K562 (cell line): ENCODE measurements at regions not wholly inside any gene's neighbourhood (a gene's known extent, or its start where the extent isn't known, plus 50 kb on each side); places are given as distances from the start of the nearest gene placed in this dataset.
A peak's percentile ranks its signal among the peaks of the same experiment; 100 is the strongest.

Experiments used
- ATAC-seq: fragments of 200-7000 bp; cut with Tn5 transposase; 3 replicates; pipeline ENCODE4 v1.9.1; 2020; ENCODE audit warnings: moderate library complexity
- BruUV-seq: library from RNA; stranded (reverse); fragments of 400-500 nt; replicated peaks from 2 replicates; lab custom pipeline; 2021; lab: Mats Ljungman, UMichigan
- CTCF ChIA-PET: fragments of 300-600 bp; formaldehyde crosslinking; extraction: SDS; loops from one replicate; lab custom pipeline; 2021; ENCODE audit warnings: low intra/inter-chr PET ratio; lab: Yijun Ruan, JAX
- POLR2A ChIA-PET: fragments of 300-600, 350-650 bp; sonication (Branson Sonifier 250); formaldehyde crosslinking; extraction: SDS; loops from one replicate; lab custom pipeline; 2021; ENCODE audit warnings: antibody characterized with exemption, inconsistent platforms; lab: Yijun Ruan, JAX
- DNase-seq, 4 experiments: peaks; one replicate each; pipeline versions ENCODE4 v3.0.0 to v3.0.0-alpha.2; 2011 to 2018; ENCODE audit warnings: low spot score in 3 of 4, mixed read lengths in 3 of 4; ENCODE audit errors: extremely low read depth in 1 of 4
- FAIRE-seq: peaks from 2 replicates; lab custom pipeline; 2011; peaks lifted over from hg19 to GRCh38; lab: Jason Lieb, UNC
- H2AFZ ChIP-seq: 2 replicates; pipeline ENCODE4 v1.6.0; 2011; ENCODE audit warnings: low read depth, low read length, control low read depth, inconsistent platforms
- H3K27ac ChIP-seq: fragments of 200-600 bp; 3 replicates; pipeline ENCODE4 v1.8.0; 2011; ENCODE audit warnings: low read depth, mild to moderate bottlenecking, control low read depth, inconsistent platforms, low read length, moderate library complexity, mixed read lengths; ENCODE audit errors: extremely low read depth
- H3K27me3 ChIP-seq, 2 experiments: fragments of 300-600 bp in 1 of 2; 2 replicates in 1 of 2; 3 replicates in 1 of 2; pipeline versions ENCODE4 v1.6.0 to v1.8.0; 2011; ENCODE audit warnings: inconsistent platforms in 2 of 2, low read length in 2 of 2, mild to moderate bottlenecking in 1 of 2, mixed read lengths in 1 of 2, moderate library complexity in 1 of 2; ENCODE audit not compliant: control insufficient read depth in 2 of 2, insufficient read depth in 2 of 2
- H3K36me3 ChIP-seq: fragments of 300-600 bp; 3 replicates; pipeline ENCODE4 v1.8.0; 2011; ENCODE audit warnings: mild to moderate bottlenecking, low read length, inconsistent platforms; ENCODE audit not compliant: control insufficient read depth, insufficient read depth
- H3K4me1 ChIP-seq, 2 experiments: fragments of 200-600 bp in 1 of 2; replicated peaks in 1 of 2; 2 replicates in 1 of 2; 3 replicates in 1 of 2; pipeline versions ENCODE4 v1.5.1 to v1.8.0; 2011; ENCODE audit warnings: inconsistent platforms in 2 of 2, low read length in 2 of 2, mild to moderate bottlenecking in 1 of 2, mixed read lengths in 1 of 2, moderate library complexity in 1 of 2; ENCODE audit not compliant: control insufficient read depth in 2 of 2, insufficient read depth in 2 of 2
- H3K4me2 ChIP-seq: 2 replicates; pipeline ENCODE4 v1.6.1; 2011; ENCODE audit warnings: low read length, control low read depth, inconsistent platforms, mixed read lengths; ENCODE audit not compliant: insufficient read depth
- H3K4me3 ChIP-seq: fragments of 200-600 bp; sonication (generic), shearing (Covaris generic); 2 replicates; pipeline ENCODE4 v1.5.1; 2016; ENCODE audit warnings: control low read depth, inconsistent platforms
- H3K79me2 ChIP-seq: fragments of 200-600 bp; 3 replicates; pipeline ENCODE4 v1.8.0; 2011; ENCODE audit warnings: low read length, inconsistent platforms; ENCODE audit not compliant: control insufficient read depth, insufficient read depth
- H3K9ac ChIP-seq, 2 experiments: 2 replicates each; pipeline versions ENCODE4 v1.6.0 to v1.6.1; 2011; ENCODE audit warnings: low read depth in 2 of 2, low read length in 2 of 2, control low read depth in 1 of 2, inconsistent platforms in 1 of 2, mild to moderate bottlenecking in 1 of 2, mixed read lengths in 1 of 2; ENCODE audit not compliant: insufficient read depth in 1 of 2
- H3K9me1 ChIP-seq: one replicate; pipeline ENCODE4 v1.6.0; 2011; ENCODE audit warnings: inconsistent platforms, mild to moderate bottlenecking, low read length, moderate library complexity; ENCODE audit not compliant: control insufficient read depth, insufficient read depth
- H3K9me3 ChIP-seq: replicated peaks from 2 replicates; pipeline ENCODE4 v1.5.1; 2011; ENCODE audit warnings: low read depth, low read length, inconsistent platforms; ENCODE audit not compliant: control insufficient read depth, insufficient read depth
- H4K20me1 ChIP-seq: replicated peaks from 2 replicates; pipeline ENCODE4 v1.6.1; 2011; ENCODE audit warnings: low read length, inconsistent platforms, mixed read lengths; ENCODE audit not compliant: control insufficient read depth, insufficient read depth
- CBX3 ChIP-seq, 2 experiments: IDR thresholded peaks; 1 replicate in 1 of 2; 2 replicates in 1 of 2; pipeline ENCODE4 v1.6.1; 2012; ENCODE audit warnings: inconsistent platforms in 2 of 2, low read length in 2 of 2, borderline replicate concordance in 1 of 2, control low read depth in 1 of 2
- CUX1 ChIP-seq: fragments of 200-800 bp; sonication (Bioruptor generic); IDR thresholded peaks from 2 replicates; pipeline ENCODE4 v1.6.1; 2016; ENCODE audit warnings: missing genetic modification characterization, missing compliant biosample characterization
- SMC3 ChIP-seq: conservative IDR thresholded peaks from 2 replicates; pipeline ENCODE4 v1.6.1; 2011; ENCODE audit warnings: low read depth, low read length, improper control_type of control experiment; ENCODE audit not compliant: insufficient read depth
- YY1 ChIP-seq, 3 experiments: IDR thresholded peaks; 2 replicates each; pipeline ENCODE4 v1.6.1; 2011; ENCODE audit warnings: low read length in 2 of 3, mild to moderate bottlenecking in 2 of 3, moderate library complexity in 2 of 3, borderline replicate concordance in 1 of 3, control low read depth in 1 of 3, low read depth in 1 of 3; ENCODE audit not compliant: insufficient read depth in 3 of 3, insufficient replicate concordance in 2 of 3, control insufficient read depth in 1 of 3, insufficient read length in 1 of 3; ENCODE audit errors: extremely low read depth in 1 of 3
- ZFPM2 ChIP-seq: fragments of 250-450 bp; sonication (Bioruptor Pico); IDR thresholded peaks from 2 replicates; pipeline ENCODE4 v1.5.1; 2022; ENCODE audit warnings: mild to moderate bottlenecking
- WGBS: fragments of 100-300 bp; shearing (Covaris generic); methylation state at CpG from one replicate; pipeline ENCODE4 v1.1.6; 2016; ENCODE audit warnings: low coverage, mixed read lengths; ENCODE audit not compliant: insufficient coverage; ENCODE audit errors: missing lambda C conversion rate; 5-methylcytosine and 5-hydroxymethylcytosine counted together
- in situ Hi-C: fragments of 300-500 bp; cut with MboI; formaldehyde crosslinking; loops from 4 replicates; pipeline ENCODE4 v1.15.0; 2018; ENCODE audit warnings: inconsistent platforms, mixed read lengths
- intact Hi-C: fragments of 100-400 bp; cut with micrococcal nuclease; formaldehyde crosslinking; loops from 2 replicates; pipeline ENCODE4 v1.14.2; 2022
- TF ChIP-seq, protein P1 (sequence below), 2 experiments: fragments of 450-650 bp; formaldehyde crosslinking in 1 of 2; IDR thresholded peaks; 2 replicates each; pipeline versions ENCODE4 v1.4.0 to v1.6.1; 2014 to 2020; ENCODE audit warnings: mild to moderate bottlenecking in 2 of 2, borderline replicate concordance in 1 of 2, low read depth in 1 of 2

DNA sequence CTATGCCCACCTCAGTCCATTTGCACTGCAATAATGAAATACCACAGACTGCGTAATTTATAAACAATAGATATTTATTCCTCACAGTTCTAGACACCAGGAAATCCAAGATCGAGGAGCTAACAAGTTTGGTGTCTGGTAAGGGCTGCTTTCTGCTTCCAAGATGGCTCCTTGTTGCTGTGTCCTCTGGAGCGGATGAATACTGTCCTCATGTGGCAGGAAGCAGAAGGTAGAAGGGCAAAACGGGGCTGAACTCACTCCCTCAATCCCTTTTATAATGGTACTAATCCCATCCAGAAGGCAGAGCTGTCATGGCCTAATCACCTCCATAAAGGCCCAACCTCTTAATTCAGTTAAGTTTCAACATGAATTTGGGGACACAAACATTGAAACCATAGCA lies 75.3 kb downstream of the P2RY1 start:
- Histone ChIP-seq H2AFZ (peak overlapping the region; percentile 84), H3K27ac (peak overlapping the region; percentile 15; the same call in 1 of the 3 replicates), H3K9ac (no peak overlapping the region), H4K20me1 (no peaks in the 10 kb centered on the region), H3K36me3 (no peaks in the 10 kb centered on the region), H3K27me3 (no peaks in the 10 kb centered on the region), H3K4me3 (no peak overlapping the region), H3K4me1 (peaks cover 0 to 5% of the 10 kb centered on the region in 2 experiments; a peak in 1 of 5 replicates), H3K9me3 (no peaks in the 10 kb centered on the region), H3K9me1 (no peaks in the 10 kb centered on the region), H3K4me2 (no peak overlapping the region; the same call in 1 of the 2 replicates), H3K79me2 (no peaks in the 10 kb centered on the region)
- WGBS = 46% methylated on average over 4 of the region's 4 CpGs
- CTCF ChIA-PET = no interaction called here
- POLR2A ChIA-PET = interaction anchor here (1.7 kb wide), 1 partner anchor 76 kb away, joined by 6 read pairs; the partner anchor contains the start of gene P2RY1
- ATAC-seq (peak; percentile 91), FAIRE-seq (peak; percentile 59), DNase-seq (peak in 1 of 4 experiments; percentile 55)
- in situ Hi-C loops (no loop called here), intact Hi-C loops (loop anchor here (5.0 kb wide), 1 partner anchor 73 kb away; the partner anchor contains the start of gene P2RY1)
- no TSS peak for BruUV-seq
- TF ChIP-seq CBX3 (IDR thresholded peaks at IDR 0.05; ENCODE audit: borderline replicate concordance in 1 of 2, low read length in 2 of 2) (0 out of 3 replicates have a peak, but pooled peaks of 1 of the 2 experiments have one; percentile 34), ZFPM2 (CRISPR knock-in tag) (no peak), SMC3 (peak; percentile 28; the same call in 1 of the 2 replicates), CUX1 (CRISPR knock-in tag) (no peak), YY1 (IDR thresholded peaks at IDR 0.05; ENCODE audit: borderline replicate concordance in 1 of 3, control insufficient read depth in 1 of 3, extremely low read depth in 1 of 3, insufficient read depth in 3 of 3, insufficient read length in 1 of 3, insufficient replicate concordance in 2 of 3, low read depth in 1 of 3, low read length in 2 of 3) (peak in 2 of 3 experiments; percentile 65 to 90)
- TF ChIP-seq, protein P1, sequence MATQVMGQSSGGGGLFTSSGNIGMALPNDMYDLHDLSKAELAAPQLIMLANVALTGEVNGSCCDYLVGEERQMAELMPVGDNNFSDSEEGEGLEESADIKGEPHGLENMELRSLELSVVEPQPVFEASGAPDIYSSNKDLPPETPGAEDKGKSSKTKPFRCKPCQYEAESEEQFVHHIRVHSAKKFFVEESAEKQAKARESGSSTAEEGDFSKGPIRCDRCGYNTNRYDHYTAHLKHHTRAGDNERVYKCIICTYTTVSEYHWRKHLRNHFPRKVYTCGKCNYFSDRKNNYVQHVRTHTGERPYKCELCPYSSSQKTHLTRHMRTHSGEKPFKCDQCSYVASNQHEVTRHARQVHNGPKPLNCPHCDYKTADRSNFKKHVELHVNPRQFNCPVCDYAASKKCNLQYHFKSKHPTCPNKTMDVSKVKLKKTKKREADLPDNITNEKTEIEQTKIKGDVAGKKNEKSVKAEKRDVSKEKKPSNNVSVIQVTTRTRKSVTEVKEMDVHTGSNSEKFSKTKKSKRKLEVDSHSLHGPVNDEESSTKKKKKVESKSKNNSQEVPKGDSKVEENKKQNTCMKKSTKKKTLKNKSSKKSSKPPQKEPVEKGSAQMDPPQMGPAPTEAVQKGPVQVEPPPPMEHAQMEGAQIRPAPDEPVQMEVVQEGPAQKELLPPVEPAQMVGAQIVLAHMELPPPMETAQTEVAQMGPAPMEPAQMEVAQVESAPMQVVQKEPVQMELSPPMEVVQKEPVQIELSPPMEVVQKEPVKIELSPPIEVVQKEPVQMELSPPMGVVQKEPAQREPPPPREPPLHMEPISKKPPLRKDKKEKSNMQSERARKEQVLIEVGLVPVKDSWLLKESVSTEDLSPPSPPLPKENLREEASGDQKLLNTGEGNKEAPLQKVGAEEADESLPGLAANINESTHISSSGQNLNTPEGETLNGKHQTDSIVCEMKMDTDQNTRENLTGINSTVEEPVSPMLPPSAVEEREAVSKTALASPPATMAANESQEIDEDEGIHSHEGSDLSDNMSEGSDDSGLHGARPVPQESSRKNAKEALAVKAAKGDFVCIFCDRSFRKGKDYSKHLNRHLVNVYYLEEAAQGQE (IDR thresholded peaks at IDR 0.05; ENCODE audit: borderline replicate concordance) = peak; percentile 32; the same call in 1 of the 2 replicates
- TF ChIP-seq, protein P1 (CRISPR knock-in tag; IDR thresholded peaks at IDR 0.05; ENCODE audit: low read depth) = no peak
